BE2C (cell line): ENCODE measurements at regions not wholly inside any gene's neighbourhood (a gene's known extent, or its start where the extent isn't known, plus 50 kb on each side); places are given as distances from the start of the nearest gene placed in this dataset.

Experiments used
- DNase-seq: peaks from one replicate; pipeline ENCODE4 v3.0.0-alpha.2; 2020
- H3K27me3 ChIP-seq: fragments of 250-450 bp; sonication (Bioruptor Pico); 2 replicates; pipeline ENCODE4 v1.5.1; 2020; ENCODE audit warnings: mild to moderate bottlenecking
- H3K36me3 ChIP-seq: fragments of 250-450 bp; sonication (Bioruptor Pico); 2 replicates; pipeline ENCODE4 v1.5.1; 2020; ENCODE audit warnings: mild to moderate bottlenecking
- H3K4me1 ChIP-seq: fragments of 250-450 bp; sonication (Bioruptor Pico); 2 replicates; pipeline ENCODE4 v1.5.1; 2020
- H3K4me3 ChIP-seq: 2 replicates; pipeline ENCODE4 v1.5.1; 2011; ENCODE audit warnings: low read depth, low read length
- H3K9me3 ChIP-seq: fragments of 250-450 bp; sonication (Bioruptor Pico); 2 replicates; pipeline ENCODE4 v1.5.1; 2020
- TF ChIP-seq, protein P1 (sequence below): IDR thresholded peaks from 2 replicates; pipeline ENCODE4 v1.5.1; 2012; ENCODE audit warnings: mild to moderate bottlenecking, low read depth, low read length

DNA sequence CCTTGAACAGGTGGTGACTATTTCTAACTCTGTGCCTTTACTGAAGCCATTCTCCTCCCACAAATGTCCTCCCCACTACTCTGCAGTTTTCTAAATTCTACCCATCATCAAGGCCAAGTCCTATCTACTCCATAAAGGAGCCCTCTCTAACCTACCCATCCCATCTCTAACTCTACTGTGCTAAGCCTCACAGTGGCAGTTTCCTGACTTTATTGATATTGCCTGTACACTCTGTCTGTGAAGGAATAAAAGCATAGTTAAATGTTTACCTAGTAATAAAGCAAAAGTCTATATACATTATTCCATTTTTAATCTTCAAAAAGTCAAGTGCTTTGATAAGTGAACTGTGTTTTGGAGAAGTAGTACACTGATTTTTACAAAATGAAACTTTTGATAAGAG lies 178.4 kb upstream of the HMCN1 start:
- Histone ChIP-seq H3K4me3 (no peak overlapping the region), H3K36me3 (no peaks in the 10 kb centered on the region), H3K27me3 (no peaks in the 10 kb centered on the region), H3K4me1 (no peaks in the 10 kb centered on the region), H3K9me3 (no peaks in the 10 kb centered on the region)
- TF ChIP-seq, protein P1, sequence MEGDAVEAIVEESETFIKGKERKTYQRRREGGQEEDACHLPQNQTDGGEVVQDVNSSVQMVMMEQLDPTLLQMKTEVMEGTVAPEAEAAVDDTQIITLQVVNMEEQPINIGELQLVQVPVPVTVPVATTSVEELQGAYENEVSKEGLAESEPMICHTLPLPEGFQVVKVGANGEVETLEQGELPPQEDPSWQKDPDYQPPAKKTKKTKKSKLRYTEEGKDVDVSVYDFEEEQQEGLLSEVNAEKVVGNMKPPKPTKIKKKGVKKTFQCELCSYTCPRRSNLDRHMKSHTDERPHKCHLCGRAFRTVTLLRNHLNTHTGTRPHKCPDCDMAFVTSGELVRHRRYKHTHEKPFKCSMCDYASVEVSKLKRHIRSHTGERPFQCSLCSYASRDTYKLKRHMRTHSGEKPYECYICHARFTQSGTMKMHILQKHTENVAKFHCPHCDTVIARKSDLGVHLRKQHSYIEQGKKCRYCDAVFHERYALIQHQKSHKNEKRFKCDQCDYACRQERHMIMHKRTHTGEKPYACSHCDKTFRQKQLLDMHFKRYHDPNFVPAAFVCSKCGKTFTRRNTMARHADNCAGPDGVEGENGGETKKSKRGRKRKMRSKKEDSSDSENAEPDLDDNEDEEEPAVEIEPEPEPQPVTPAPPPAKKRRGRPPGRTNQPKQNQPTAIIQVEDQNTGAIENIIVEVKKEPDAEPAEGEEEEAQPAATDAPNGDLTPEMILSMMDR: no peak
- no peak for DNase-seq

DNA sequence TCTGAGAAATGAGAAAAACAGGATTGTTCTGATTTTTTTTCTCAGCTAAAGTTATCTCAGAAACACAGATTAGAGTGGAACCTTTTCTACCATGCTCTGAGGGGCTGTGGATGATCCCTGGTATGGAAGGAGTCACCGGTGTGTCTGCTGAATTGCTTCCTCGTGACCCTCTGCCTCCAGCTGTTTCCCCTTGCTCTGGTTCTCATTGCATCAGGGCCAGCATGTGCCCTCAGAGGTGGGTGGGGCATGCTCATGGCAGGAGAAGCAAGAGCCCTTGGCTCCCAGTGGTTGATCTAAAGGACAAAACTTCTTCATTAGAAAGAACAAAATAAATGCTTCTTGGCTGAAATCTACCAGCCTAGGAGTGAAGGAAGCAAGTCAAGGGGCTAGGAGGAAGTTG lies 183.2 kb upstream of the HMCN1 start:
- no peaks in the 10 kb centered on the region for H3K27me3 ChIP-seq
- no peak overlapping the region for H3K4me3 ChIP-seq
- no peaks in the 10 kb centered on the region for H3K9me3 ChIP-seq
- DNase-seq: no peak
- H3K4me1 ChIP-seq: no peaks in the 10 kb centered on the region
- H3K36me3 ChIP-seq: no peaks in the 10 kb centered on the region
- TF ChIP-seq, protein P1: no peak

DNA sequence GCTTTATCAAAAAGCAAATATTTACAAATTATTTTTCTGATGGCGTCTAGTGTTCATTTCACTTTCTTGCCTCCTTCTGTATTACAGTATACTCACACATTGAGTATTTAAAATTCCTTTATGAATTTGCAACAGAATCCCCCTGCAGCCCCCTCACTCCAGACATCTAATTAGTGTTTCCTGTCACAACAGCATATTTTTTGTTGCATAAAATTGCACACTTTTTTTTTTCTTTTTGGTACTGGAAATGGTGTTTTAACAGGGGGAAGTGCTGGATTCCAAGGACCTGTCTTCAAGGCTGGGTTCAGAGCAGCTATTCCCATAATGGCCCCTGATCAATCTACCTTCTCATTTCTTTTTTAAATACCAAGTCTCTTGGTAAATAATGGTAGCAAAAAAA lies 184.3 kb upstream of the HMCN1 start:
- Histone ChIP-seq H3K9me3 (no peaks in the 10 kb centered on the region), H3K4me3 (no peak overlapping the region), H3K4me1 (no peaks in the 10 kb centered on the region), H3K36me3 (no peaks in the 10 kb centered on the region), H3K27me3 (no peaks in the 10 kb centered on the region)
- TF ChIP-seq, protein P1: no peak
- DNase-seq: no peak

DNA sequence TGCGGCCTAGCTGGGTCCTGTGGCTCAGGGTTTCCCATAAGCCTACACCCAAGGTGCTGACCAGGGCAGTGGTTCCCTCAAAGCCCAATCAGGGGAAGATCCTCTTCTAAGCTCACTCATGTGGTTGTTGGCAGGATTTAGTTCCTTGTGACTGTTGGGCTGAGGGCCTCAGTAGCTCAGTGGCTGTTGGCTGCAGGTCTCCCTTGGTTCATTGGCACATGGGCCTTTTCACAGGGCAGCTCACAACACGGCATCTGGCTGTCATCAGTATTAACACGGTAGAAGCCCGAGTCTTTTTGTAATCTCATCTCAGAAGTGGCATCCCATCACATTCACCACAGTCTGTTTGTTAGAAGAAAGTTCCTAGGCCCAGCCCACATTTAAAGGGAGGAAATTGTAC lies 188.2 kb upstream of the HMCN1 start:
- TF ChIP-seq, protein P1: no peak
- Histone ChIP-seq H3K36me3 (no peaks in the 10 kb centered on the region), H3K4me1 (no peaks in the 10 kb centered on the region), H3K4me3 (no peak overlapping the region), H3K9me3 (no peaks in the 10 kb centered on the region), H3K27me3 (no peaks in the 10 kb centered on the region)
- DNase-seq: no peak

DNA sequence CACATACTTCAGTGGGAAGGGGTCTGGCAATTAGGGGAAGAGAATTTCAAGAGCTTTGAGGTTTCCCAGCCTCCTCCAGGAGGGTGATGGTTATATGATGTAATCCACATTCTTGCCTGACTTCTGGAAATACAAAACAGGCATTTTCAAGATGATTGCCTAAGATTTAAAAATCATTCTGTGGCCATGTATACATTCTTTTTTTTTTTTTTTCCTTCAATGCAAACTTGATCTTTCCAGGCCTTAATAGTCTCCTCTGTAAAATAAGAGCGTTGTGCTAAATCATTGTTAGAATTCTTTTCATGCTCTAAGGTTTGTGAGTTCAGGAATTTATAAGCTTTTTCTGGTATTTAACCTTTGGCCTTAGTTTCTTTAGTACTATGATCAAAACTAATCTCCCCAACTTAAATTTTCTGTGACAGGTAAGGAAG lies 192.3 kb upstream of the HMCN1 start:
- no peaks in the 10 kb centered on the region for H3K36me3 ChIP-seq
- H3K27me3 ChIP-seq: no peaks in the 10 kb centered on the region
- no peak overlapping the region for H3K4me3 ChIP-seq
- no peak for DNase-seq
- TF ChIP-seq, protein P1: no peak
- no peaks in the 10 kb centered on the region for H3K4me1 ChIP-seq
- no peaks in the 10 kb centered on the region for H3K9me3 ChIP-seq

DNA sequence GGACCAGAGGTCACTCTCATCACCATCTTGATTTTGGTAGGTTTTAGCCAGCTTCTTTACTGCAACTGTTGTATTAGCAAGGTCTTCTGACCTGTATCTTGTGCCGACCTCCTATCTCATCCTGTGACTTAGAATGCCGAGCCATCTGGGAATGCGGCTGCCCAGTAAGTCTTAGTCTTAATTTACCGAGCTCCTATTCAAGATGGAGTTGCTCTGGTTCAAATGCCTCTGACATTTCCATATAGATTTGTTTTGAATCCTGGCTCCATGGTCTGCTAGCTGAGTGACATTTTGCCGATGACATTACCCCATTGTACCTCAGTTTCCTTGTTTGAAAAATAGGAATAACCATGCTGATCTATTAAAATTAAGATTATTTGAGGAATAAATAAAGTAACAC lies 193.9 kb upstream of the HMCN1 start:
- Histone ChIP-seq H3K4me1 (no peaks in the 10 kb centered on the region), H3K27me3 (no peaks in the 10 kb centered on the region), H3K36me3 (no peaks in the 10 kb centered on the region), H3K9me3 (no peaks in the 10 kb centered on the region), H3K4me3 (no peak overlapping the region)
- no peak for DNase-seq
- TF ChIP-seq, protein P1: no peak
